ENCODE measurements at regions not wholly inside any gene's neighbourhood (a gene's known extent, or its start where the extent isn't known, plus 50 kb on each side); places are given as distances from the start of the nearest gene placed in this dataset.

DNA sequence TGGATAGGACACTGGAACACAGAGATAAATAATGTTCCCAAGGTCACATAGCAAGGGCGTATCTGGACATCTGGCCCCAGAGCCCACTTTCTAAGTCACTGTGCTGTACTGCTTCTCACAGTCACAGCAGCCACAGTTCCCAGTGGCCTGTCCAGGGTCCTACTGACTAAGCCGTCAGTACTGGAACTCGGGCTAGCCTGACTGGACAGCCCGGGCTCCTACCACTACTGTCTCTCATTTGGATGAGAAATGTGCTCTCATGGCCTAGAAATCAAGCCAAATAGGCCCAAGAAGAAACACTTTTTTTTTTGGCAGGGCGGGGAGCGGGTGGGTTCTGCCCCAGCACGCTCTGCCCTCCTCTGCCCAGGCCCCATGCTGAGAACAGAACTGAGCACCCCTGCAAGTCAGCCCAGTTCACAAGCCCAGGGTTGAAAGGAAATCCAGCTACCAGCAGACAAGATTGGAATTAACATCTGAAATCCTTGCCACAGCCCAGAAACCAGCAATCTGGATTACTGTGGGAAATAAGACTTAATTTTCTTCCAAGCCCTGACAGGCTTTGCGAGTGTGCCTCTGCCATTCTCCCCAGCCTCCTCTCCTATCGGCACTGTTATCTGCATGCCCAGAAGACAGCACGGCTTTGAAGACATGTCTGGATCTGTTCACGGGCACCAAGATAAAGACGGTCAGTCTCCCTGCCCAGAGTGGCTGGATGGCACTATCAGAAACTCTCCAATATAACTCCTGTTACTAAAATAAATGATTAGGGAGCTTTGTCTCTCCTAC, 182.9 kb upstream of the NCAM1 start:
- no peak for TF ChIP-seq POLR2A (IDR thresholded peaks at IDR 0.05)
- TF ChIP-seq, protein P1, sequence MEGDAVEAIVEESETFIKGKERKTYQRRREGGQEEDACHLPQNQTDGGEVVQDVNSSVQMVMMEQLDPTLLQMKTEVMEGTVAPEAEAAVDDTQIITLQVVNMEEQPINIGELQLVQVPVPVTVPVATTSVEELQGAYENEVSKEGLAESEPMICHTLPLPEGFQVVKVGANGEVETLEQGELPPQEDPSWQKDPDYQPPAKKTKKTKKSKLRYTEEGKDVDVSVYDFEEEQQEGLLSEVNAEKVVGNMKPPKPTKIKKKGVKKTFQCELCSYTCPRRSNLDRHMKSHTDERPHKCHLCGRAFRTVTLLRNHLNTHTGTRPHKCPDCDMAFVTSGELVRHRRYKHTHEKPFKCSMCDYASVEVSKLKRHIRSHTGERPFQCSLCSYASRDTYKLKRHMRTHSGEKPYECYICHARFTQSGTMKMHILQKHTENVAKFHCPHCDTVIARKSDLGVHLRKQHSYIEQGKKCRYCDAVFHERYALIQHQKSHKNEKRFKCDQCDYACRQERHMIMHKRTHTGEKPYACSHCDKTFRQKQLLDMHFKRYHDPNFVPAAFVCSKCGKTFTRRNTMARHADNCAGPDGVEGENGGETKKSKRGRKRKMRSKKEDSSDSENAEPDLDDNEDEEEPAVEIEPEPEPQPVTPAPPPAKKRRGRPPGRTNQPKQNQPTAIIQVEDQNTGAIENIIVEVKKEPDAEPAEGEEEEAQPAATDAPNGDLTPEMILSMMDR (IDR thresholded peaks at IDR 0.05), result no peak
